ENCODE measurements at regions not wholly inside any gene's neighbourhood (a gene's known extent, or its start where the extent isn't known, plus 50 kb on each side); places are given as distances from the start of the nearest gene placed in this dataset.
A peak's percentile ranks its signal among the peaks of the same experiment; 100 is the strongest.

GRCh38 chr5:92444888-92445287 is 1061.8 kb upstream of the ARRDC3 start:
- Histone ChIP-seq H3K27ac (no peak overlapping the region), H3K27me3 (no peaks in the 10 kb centered on the region), H3K4me1 (no peaks in the 10 kb centered on the region), H3K4me3 (no peak overlapping the region), H3K9me3 (no peaks in the 10 kb centered on the region), H3K36me3 (no peaks in the 10 kb centered on the region)
- DNase-seq (no peak), FAIRE-seq (no peak), ATAC-seq (no peak)
- 59 to 75% methylated on average over 2 of the region's 2 CpGs for WGBS, 2 donors
- TF ChIP-seq, protein P1, sequence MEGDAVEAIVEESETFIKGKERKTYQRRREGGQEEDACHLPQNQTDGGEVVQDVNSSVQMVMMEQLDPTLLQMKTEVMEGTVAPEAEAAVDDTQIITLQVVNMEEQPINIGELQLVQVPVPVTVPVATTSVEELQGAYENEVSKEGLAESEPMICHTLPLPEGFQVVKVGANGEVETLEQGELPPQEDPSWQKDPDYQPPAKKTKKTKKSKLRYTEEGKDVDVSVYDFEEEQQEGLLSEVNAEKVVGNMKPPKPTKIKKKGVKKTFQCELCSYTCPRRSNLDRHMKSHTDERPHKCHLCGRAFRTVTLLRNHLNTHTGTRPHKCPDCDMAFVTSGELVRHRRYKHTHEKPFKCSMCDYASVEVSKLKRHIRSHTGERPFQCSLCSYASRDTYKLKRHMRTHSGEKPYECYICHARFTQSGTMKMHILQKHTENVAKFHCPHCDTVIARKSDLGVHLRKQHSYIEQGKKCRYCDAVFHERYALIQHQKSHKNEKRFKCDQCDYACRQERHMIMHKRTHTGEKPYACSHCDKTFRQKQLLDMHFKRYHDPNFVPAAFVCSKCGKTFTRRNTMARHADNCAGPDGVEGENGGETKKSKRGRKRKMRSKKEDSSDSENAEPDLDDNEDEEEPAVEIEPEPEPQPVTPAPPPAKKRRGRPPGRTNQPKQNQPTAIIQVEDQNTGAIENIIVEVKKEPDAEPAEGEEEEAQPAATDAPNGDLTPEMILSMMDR (IDR thresholded peaks at IDR 0.05): no peak
- intact Hi-C loops (cut with DNase I): no loop called here

DNA sequence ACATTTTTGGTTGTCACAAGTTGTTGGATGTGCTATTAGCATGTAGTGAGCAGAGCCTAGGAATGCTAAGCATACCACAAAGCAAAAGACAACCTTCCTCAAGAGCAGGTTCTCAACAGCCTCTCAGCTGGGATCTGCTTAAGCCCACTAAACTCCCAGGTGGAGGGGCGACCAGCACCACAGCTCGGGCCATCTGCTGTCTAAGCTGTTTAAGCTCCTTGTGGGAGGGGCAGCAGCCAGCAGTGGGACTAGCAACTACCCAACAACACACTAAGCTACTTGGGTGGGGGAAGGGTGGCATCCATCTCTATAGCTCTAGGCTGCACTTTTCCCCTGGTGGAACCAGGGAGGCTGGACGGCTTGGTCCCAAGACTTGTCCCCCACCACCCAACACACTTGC is 1052.7 kb upstream of the ARRDC3 start:
- ATAC-seq (no peak), FAIRE-seq (no peak), DNase-seq (peak in 1 of 6 donors; percentile 24)
- Histone ChIP-seq H3K27ac (no peak overlapping the region), H3K27me3 (no peaks in the 10 kb centered on the region), H3K9me3 (peaks cover 0 to 4% (median 0%) of the 10 kb centered on the region in 4 donors), H3K36me3 (no peaks in the 10 kb centered on the region), H3K4me1 (no peaks in the 10 kb centered on the region), H3K4me3 (no peak overlapping the region)
- WGBS, 2 donors: 66 to 69% methylated on average over 3 of the region's 3 CpGs
- intact Hi-C loops (cut with DNase I): no loop called here
- TF ChIP-seq, protein P1 (IDR thresholded peaks at IDR 0.05): no peak

GRCh38 chr5:92429646-92430045 is 1046.5 kb upstream of the ARRDC3 start:
- 49 to 65% methylated on average over 3 of the region's 3 CpGs for WGBS, 2 donors
- H3K27me3 ChIP-seq: no peaks in the 10 kb centered on the region
- no peak for ATAC-seq
- H3K27ac ChIP-seq: no peak overlapping the region
- H3K9me3 ChIP-seq: peaks cover 0 to 4% (median 0%) of the 10 kb centered on the region in 4 donors
- TF ChIP-seq, protein P1 (IDR thresholded peaks at IDR 0.05): no peak
- no peaks in the 10 kb centered on the region for H3K36me3 ChIP-seq
- no peaks in the 10 kb centered on the region for H3K4me1 ChIP-seq
- no peak for FAIRE-seq
- no peak overlapping the region for H3K4me3 ChIP-seq
- no peak for DNase-seq
- intact Hi-C loops (cut with DNase I): no loop called here

DNA sequence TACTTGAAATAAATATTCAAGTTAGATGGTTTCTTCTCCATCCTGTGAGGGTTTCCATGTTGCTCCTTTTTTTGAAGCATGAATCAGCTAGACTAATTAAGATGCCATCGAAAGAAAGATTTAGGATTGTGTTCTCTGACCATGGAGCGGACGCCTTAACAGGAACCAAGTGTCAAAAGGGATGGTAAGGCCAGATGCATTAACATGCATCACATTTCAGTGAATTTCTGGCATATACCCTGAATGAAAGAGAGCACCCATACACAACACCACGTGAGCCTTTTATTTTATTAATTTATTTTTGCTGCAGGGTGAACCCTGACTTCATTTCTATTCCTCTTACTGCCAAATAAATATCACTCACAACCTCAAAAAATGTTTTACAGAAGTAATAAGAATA is 1045.3 kb upstream of the ARRDC3 start:
- TF ChIP-seq, protein P1 (IDR thresholded peaks at IDR 0.05): no peak
- DNase-seq (no peak), FAIRE-seq (no peak), ATAC-seq (no peak)
- H3K36me3 ChIP-seq: no peaks in the 10 kb centered on the region
- intact Hi-C loops (cut with DNase I): no loop called here
- no peak overlapping the region for H3K4me3 ChIP-seq
- no peak overlapping the region for H3K27ac ChIP-seq
- H3K9me3 ChIP-seq: no peaks in the 10 kb centered on the region
- H3K27me3 ChIP-seq: no peaks in the 10 kb centered on the region
- WGBS, 2 donors: 60 to 80% methylated on average over 4 of the region's 4 CpGs
- no peaks in the 10 kb centered on the region for H3K4me1 ChIP-seq

DNA sequence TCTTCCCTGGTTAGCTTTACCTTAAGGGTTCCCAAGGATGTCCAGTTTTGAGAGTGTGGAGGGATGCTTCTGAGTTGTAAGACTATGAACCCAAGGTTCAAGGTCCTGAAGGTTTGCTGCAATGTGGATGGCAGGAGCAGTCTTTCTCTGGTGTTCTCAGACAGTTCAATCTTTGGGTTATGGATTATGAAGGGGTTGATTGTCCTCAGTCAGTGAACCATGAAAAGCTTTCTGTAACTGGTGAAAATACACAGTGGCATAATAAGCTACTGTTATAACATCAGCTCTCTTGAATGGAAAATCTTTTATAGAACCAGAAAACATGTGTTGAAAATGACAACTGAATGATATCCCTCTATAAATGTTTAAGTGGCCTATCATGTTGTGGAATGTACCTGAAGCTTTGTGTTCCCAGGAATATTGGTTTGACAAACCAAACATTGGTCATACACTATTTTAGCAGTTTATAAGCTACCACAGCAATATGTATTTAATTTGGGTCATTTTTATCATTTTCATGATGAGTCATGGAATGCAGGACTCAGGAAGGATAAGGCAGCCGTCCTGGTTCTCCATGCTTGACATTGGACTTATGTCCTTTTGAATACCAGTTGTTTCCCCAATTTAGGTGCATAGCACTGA is 1041.8 kb upstream of the ARRDC3 start:
- no peaks in the 10 kb centered on the region for H3K4me1 ChIP-seq
- FAIRE-seq: no peak
- H3K27ac ChIP-seq: no peak overlapping the region
- no peaks in the 10 kb centered on the region for H3K27me3 ChIP-seq
- no peak overlapping the region for H3K4me3 ChIP-seq
- no peaks in the 10 kb centered on the region for H3K36me3 ChIP-seq
- DNase-seq: no peak
- intact Hi-C loops (cut with DNase I): no loop called here
- ATAC-seq: no peak
- WGBS, 2 donors: 43 to 53% methylated on average over 1 of the region's 1 CpG
- H3K9me3 ChIP-seq: no peaks in the 10 kb centered on the region
- TF ChIP-seq, protein P1 (IDR thresholded peaks at IDR 0.05): no peak
